GM23248 (cell line): ENCODE measurements at regions not wholly inside any gene's neighbourhood (a gene's known extent, or its start where the extent isn't known, plus 50 kb on each side); places are given as distances from the start of the nearest gene placed in this dataset.

ENCODE experiments used
- DNase-seq: peaks from one replicate; pipeline ENCODE4 v3.0.0-alpha.2; 2015
- H2AFZ ChIP-seq: fragments of 200-600 bp; sonication (generic); 2 replicates; pipeline ENCODE4 v1.6.1; 2016; ENCODE audit warnings: antibody characterized with exemption
- H3F3A ChIP-seq: fragments of 200-600 bp; sonication (generic); 2 replicates; pipeline ENCODE4 v1.6.1; 2016; ENCODE audit warnings: mild to moderate bottlenecking, antibody characterized with exemption, mixed run types; ENCODE audit not compliant: insufficient read depth
- H3K27ac ChIP-seq: fragments of 200-600 bp; sonication (generic); 2 replicates; pipeline ENCODE4 v1.5.1; 2016; ENCODE audit warnings: mild to moderate bottlenecking
- H3K27me3 ChIP-seq: fragments of 200-600 bp; sonication (generic); replicated peaks from 2 replicates; pipeline ENCODE4 v1.6.1; 2016; ENCODE audit warnings: mild to moderate bottlenecking; ENCODE audit not compliant: insufficient read depth
- H3K36me3 ChIP-seq: fragments of 200-600 bp; sonication (generic); 2 replicates; pipeline ENCODE4 v1.6.1; 2016; ENCODE audit warnings: low read depth, mild to moderate bottlenecking
- H3K4me1 ChIP-seq: fragments of 200-600 bp; sonication (generic); 2 replicates; pipeline ENCODE4 v1.6.1; 2016; ENCODE audit warnings: mild to moderate bottlenecking; ENCODE audit not compliant: insufficient read depth
- H3K4me2 ChIP-seq: fragments of 200-600 bp; sonication (generic); one replicate; pipeline ENCODE4 v1.6.1; 2016; ENCODE audit warnings: mild to moderate bottlenecking; ENCODE audit not compliant: unreplicated experiment
- H3K4me3 ChIP-seq: fragments of 200-600 bp; sonication (generic); 2 replicates; pipeline ENCODE4 v1.5.1; 2016; ENCODE audit warnings: mild to moderate bottlenecking
- H3K79me2 ChIP-seq: fragments of 200-600 bp; sonication (generic); 2 replicates; pipeline ENCODE4 v1.6.1; 2016; ENCODE audit warnings: mild to moderate bottlenecking; ENCODE audit not compliant: insufficient read depth
- H3K9ac ChIP-seq: fragments of 200-600 bp; sonication (generic); 2 replicates; pipeline ENCODE4 v1.6.1; 2016; ENCODE audit warnings: mild to moderate bottlenecking
- H3K9me2 ChIP-seq: fragments of 200-600 bp; sonication (generic); 2 replicates; pipeline ENCODE4 v1.6.1; 2016; ENCODE audit warnings: mixed run types, mild to moderate bottlenecking, moderate library complexity; ENCODE audit not compliant: insufficient read depth
- H3K9me3 ChIP-seq: fragments of 200-600 bp; sonication (generic); one replicate; pipeline ENCODE4 v1.6.1; 2017; ENCODE audit warnings: low read depth
- H4K20me1 ChIP-seq: fragments of 200-600 bp; sonication (generic); 2 replicates; pipeline ENCODE4 v1.6.0; 2016; ENCODE audit not compliant: insufficient read depth
- EZH2 ChIP-seq: fragments of 200-600 bp; sonication (generic); IDR thresholded peaks from 2 replicates; pipeline ENCODE4 v1.6.1; 2018; ENCODE audit warnings: antibody characterized with exemption, mild to moderate bottlenecking; ENCODE audit not compliant: insufficient read depth, poor library complexity, severe bottlenecking
- EZH2phosphoT487 ChIP-seq: fragments of 200-600 bp; sonication (generic); IDR thresholded peaks from 2 replicates; pipeline ENCODE4 v1.6.1; 2018; ENCODE audit warnings: antibody characterized with exemption, moderate library complexity, mild to moderate bottlenecking, low read depth; ENCODE audit not compliant: insufficient read depth
- WGBS, 2 experiments: methylation state at CpG; one replicate each; pipeline ENCODE4 v1.1.6; 2015 to 2017; ENCODE audit warnings: low lambda C conversion rate in 2 of 2, low coverage in 1 of 2; ENCODE audit errors: missing lambda C conversion rate in 2 of 2; 5-methylcytosine and 5-hydroxymethylcytosine counted together
- in situ Hi-C: fragments of 300-500 bp; cut with MboI; formaldehyde crosslinking; loops from 2 replicates; pipeline ENCODE4 v1.15.0; 2020

DNA sequence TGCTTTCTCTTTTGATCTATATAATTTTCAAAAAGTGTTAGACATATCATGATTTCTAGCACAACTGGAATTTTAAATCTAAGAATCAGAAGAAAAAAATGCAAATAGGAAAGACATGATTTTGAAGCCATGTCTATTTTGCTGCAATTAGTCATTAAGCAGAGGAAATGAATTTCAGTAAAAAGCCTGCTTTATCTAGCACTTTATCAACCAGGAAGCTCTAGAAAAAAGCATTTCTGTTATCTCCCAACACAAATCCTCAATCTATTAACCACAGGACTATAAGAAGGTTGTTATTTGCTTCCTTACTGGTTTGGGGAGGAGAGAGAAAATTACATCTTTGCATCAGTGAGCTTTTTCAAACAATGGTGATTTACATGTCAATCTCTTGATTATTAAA lies 716.7 kb downstream of the DIAPH3 start:
- Histone ChIP-seq H3K9me2 (no peaks in the 10 kb centered on the region), H3K4me3 (no peak overlapping the region), H3K36me3 (no peaks in the 10 kb centered on the region), H3K9me3 (no peaks in the 10 kb centered on the region), H4K20me1 (no peaks in the 10 kb centered on the region), H3K9ac (no peak overlapping the region), H3K4me2 (no peak overlapping the region), H3F3A (no peaks in the 10 kb centered on the region), H3K4me1 (no peaks in the 10 kb centered on the region), H3K27ac (no peak overlapping the region), H3K79me2 (no peaks in the 10 kb centered on the region), H2AFZ (no peak overlapping the region), H3K27me3 (no peaks in the 10 kb centered on the region)
- in situ Hi-C loops = no loop called here
- TF ChIP-seq EZH2phosphoT487 (no peak), EZH2 (no peak)
- no peak for DNase-seq

DNA sequence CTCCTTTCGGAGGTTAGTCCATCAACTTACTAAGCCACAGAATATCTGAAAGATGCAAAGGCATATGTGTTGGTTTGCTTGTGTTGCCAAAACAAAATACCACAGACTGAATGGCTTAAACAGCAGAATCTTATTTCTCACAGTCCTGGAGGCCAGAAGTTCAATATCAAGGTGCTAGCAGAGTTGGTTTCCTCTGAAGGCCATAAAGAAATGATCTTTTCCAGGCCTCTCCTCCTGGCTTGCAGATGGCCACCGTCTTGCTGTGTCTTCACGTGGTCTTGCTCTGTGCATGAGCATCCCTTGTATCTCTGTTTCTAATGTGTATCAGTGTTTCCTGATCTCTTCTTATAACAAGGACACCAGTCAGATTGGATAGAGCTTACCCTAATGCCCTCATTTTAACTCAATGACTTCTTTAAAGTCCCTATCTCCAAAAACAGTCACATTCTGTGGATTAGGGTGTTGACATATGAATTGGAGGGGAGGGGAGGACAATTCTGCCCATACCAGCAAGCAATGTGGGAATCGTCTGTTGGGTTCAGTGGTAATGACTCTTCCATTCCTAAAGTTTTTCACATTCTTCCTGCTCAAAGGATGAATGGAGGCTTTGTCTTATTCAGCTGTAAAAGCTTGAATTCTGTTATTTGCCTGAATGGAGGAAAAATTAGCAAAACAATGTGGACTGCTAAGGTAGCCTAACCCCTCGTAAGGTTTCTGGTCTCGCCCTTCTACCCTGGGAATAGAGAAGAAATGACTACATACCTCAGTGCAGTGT lies 715.7 kb downstream of the DIAPH3 start:
- Histone ChIP-seq H3K9ac (no peak overlapping the region), H3K9me3 (no peaks in the 10 kb centered on the region), H4K20me1 (no peaks in the 10 kb centered on the region), H2AFZ (no peak overlapping the region), H3F3A (no peaks in the 10 kb centered on the region), H3K4me1 (no peaks in the 10 kb centered on the region), H3K4me2 (no peak overlapping the region), H3K27ac (no peak overlapping the region), H3K4me3 (no peak overlapping the region), H3K9me2 (no peaks in the 10 kb centered on the region), H3K79me2 (no peaks in the 10 kb centered on the region), H3K27me3 (no peaks in the 10 kb centered on the region), H3K36me3 (no peaks in the 10 kb centered on the region)
- in situ Hi-C loops = no loop called here
- no peak for TF ChIP-seq EZH2phosphoT487
- no peak for TF ChIP-seq EZH2
- WGBS, 2 experiments = 9 to 10% methylated on average over 6 of the region's 6 CpGs
- DNase-seq = peak; percentile 13

DNA sequence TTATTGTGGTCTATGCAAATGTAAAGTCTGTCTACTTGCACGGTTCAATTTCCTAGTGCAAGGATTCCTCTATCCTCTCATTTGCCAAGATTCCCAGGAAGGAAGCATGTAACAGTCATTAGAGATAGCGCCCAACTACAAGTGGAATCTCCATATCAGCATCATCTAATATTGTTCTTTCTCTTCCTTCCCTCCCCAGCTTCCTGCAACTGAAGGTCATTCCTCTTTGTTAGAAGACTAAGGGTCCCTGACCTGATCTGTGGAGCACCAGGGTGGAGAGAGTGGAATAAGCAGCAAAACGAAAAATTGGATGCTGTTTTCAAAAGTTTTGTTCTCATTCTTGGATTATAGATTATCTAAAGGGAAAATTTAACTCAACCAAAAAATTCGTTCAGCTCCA lies 714.0 kb downstream of the DIAPH3 start:
- Histone ChIP-seq H3K9me2 (no peaks in the 10 kb centered on the region), H3K4me3 (no peak overlapping the region), H3K27ac (no peak overlapping the region), H3K4me2 (no peak overlapping the region), H3K9me3 (no peaks in the 10 kb centered on the region), H3F3A (no peaks in the 10 kb centered on the region), H4K20me1 (no peaks in the 10 kb centered on the region), H3K9ac (no peak overlapping the region), H3K36me3 (no peaks in the 10 kb centered on the region), H3K79me2 (no peaks in the 10 kb centered on the region), H3K4me1 (no peaks in the 10 kb centered on the region), H2AFZ (no peak overlapping the region), H3K27me3 (no peaks in the 10 kb centered on the region)
- TF ChIP-seq EZH2phosphoT487 (no peak), EZH2 (no peak)
- in situ Hi-C loops = no loop called here
- WGBS, 2 experiments = 5 to 12% methylated on average over 4 of the region's 4 CpGs
- no peak for DNase-seq

DNA sequence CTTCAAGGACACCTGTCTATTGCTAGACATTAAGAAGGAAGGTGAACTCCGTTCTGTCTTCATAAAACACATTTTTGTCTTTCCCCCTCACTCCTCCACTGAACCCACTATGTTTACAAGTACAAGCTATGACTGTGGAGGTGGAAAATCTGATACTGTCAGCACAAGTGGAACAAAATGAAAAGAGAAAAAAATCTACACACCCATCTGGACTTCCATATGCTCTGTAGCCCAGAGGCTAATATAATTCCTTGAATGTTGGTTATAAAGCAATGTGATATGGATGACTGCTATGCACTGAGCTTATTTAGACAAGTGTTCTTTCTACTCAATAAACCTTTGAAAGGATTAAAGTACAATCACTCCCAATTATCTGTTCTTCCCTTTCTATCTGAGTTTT lies 713.5 kb downstream of the DIAPH3 start:
- no peak overlapping the region for H3K4me2 ChIP-seq
- in situ Hi-C loops = no loop called here
- H2AFZ ChIP-seq = no peak overlapping the region

DNA sequence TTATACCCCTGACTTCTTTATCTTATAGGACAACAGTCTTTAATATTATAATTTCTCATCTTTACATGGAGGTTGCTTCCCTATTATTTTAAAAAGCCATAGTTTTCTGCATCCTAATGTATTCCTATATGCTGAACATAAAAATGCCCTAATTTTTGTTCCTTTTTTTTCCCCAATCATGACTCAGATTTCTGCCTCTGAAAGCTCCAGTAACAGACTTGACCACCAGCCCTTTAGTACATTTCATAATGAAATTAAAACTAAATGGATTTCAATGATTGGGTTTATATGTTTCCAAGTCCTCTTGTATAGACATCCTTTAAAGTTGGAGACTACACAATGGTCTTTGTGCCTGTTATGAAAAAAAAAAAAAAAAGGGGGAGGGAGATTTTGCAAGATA lies 712.5 kb downstream of the DIAPH3 start:
- no peaks in the 10 kb centered on the region for H3K27me3 ChIP-seq
- H3K4me2 ChIP-seq = no peak overlapping the region
- TF ChIP-seq EZH2 (no peak), EZH2phosphoT487 (no peak)
- no peak overlapping the region for H3K4me3 ChIP-seq
- H3K9me2 ChIP-seq = no peaks in the 10 kb centered on the region
- no peak overlapping the region for H3K27ac ChIP-seq
- no peaks in the 10 kb centered on the region for H3K9me3 ChIP-seq
- H3K79me2 ChIP-seq = no peaks in the 10 kb centered on the region
- no peaks in the 10 kb centered on the region for H3K36me3 ChIP-seq
- H3K4me1 ChIP-seq = no peaks in the 10 kb centered on the region
- in situ Hi-C loops = no loop called here
- DNase-seq = no peak
- H3K9ac ChIP-seq = no peak overlapping the region
- H2AFZ ChIP-seq = no peak overlapping the region
- H3F3A ChIP-seq = no peaks in the 10 kb centered on the region
- no peaks in the 10 kb centered on the region for H4K20me1 ChIP-seq

More for the DNA sequence above, 713.5 kb downstream of the DIAPH3 start:
- Histone ChIP-seq H3K4me1 (no peaks in the 10 kb centered on the region), H3F3A (no peaks in the 10 kb centered on the region), H3K36me3 (no peaks in the 10 kb centered on the region), H4K20me1 (no peaks in the 10 kb centered on the region), H3K4me3 (no peak overlapping the region), H3K9me3 (no peaks in the 10 kb centered on the region), H3K79me2 (no peaks in the 10 kb centered on the region), H3K9me2 (no peaks in the 10 kb centered on the region), H3K9ac (no peak overlapping the region), H3K27ac (no peak overlapping the region), H3K27me3 (no peaks in the 10 kb centered on the region)
- 0 to 21% methylated on average over 1 of the region's 1 CpG for WGBS, 2 experiments
- DNase-seq = no peak
- TF ChIP-seq EZH2phosphoT487 (no peak), EZH2 (no peak)
